H1 (cell line): ENCODE measurements at regions not wholly inside any gene's neighbourhood (a gene's known extent, or its start where the extent isn't known, plus 50 kb on each side); places are given as distances from the start of the nearest gene placed in this dataset.

Experiments used
- CTCF ChIA-PET: fragments of 300-600 bp; sonication (Branson Sonifier 250); formaldehyde crosslinking; loops from one replicate; lab custom pipeline; 2021; ENCODE audit not compliant: partially characterized antibody; lab: Charles Lee
- POLR2A ChIA-PET: fragments of 300-600 bp; sonication (Branson Sonifier 250); formaldehyde crosslinking; loops from one replicate; lab custom pipeline; 2021; ENCODE audit warnings: inconsistent platforms; ENCODE audit not compliant: partially characterized antibody; lab: Charles Lee
- DNase-seq, 2 experiments: peaks; one replicate each; pipeline versions ENCODE4 v3.0.0 to v3.0.0-alpha.2; 2010 to 2022; ENCODE audit warnings: low spot score in 2 of 2, low read depth in 1 of 2, mixed read lengths in 1 of 2
- FAIRE-seq: peaks from 2 replicates; lab custom pipeline; 2011; peaks lifted over from hg19 to GRCh38; lab: Jason Lieb, UNC
- H2AFZ ChIP-seq: 2 replicates; pipeline ENCODE4 v1.8.1; 2012; ENCODE audit warnings: low read length, inconsistent platforms
- H2AK5ac ChIP-seq: 2 replicates; pipeline ENCODE4 v1.6.1; 2013; ENCODE audit warnings: low read depth, low read length
- H2BK120ac ChIP-seq: replicated peaks from 2 replicates; pipeline ENCODE3; 2013; ENCODE audit warnings: low read depth, low read length, inconsistent platforms
- H2BK12ac ChIP-seq: 2 replicates; pipeline ENCODE4 v1.6.1; 2013; ENCODE audit warnings: low read depth, low read length
- H2BK15ac ChIP-seq: 2 replicates; pipeline ENCODE4 v1.6.1; 2013; ENCODE audit warnings: low read length
- H2BK20ac ChIP-seq: 2 replicates; pipeline ENCODE4 v1.6.1; 2013; ENCODE audit warnings: low read length
- H2BK5ac ChIP-seq: 2 replicates; pipeline ENCODE4 v1.6.1; 2013; ENCODE audit warnings: low read depth, low read length
- H3K14ac ChIP-seq: 2 replicates; pipeline ENCODE4 v1.6.1; 2013; ENCODE audit warnings: inconsistent platforms; ENCODE audit not compliant: insufficient read length
- H3K18ac ChIP-seq: 2 replicates; pipeline ENCODE4 v1.6.1; 2013; ENCODE audit warnings: low read length; ENCODE audit errors: extremely low read depth
- H3K23ac ChIP-seq: 2 replicates; pipeline ENCODE4 v1.6.1; 2013; ENCODE audit warnings: inconsistent platforms; ENCODE audit not compliant: insufficient read length
- H3K23me2 ChIP-seq: 2 replicates; pipeline ENCODE4 v1.6.1; 2013; ENCODE audit warnings: low read depth, low read length
- H3K27ac ChIP-seq: 2 replicates; pipeline ENCODE4 v1.6.1; 2011; ENCODE audit warnings: low read depth, low read length, inconsistent platforms
- H3K27me3 ChIP-seq, 4 experiments: replicated peaks in 1 of 4; 1 replicate in 1 of 4; 2 replicates in 3 of 4; pipeline versions ENCODE4 v1.6.1 to v1.8.1; 2011 to 2013; ENCODE audit warnings: low read length in 3 of 4, mild to moderate bottlenecking in 3 of 4, inconsistent platforms in 2 of 4, mixed read lengths in 2 of 4, moderate library complexity in 1 of 4; ENCODE audit not compliant: control insufficient read depth in 3 of 4, insufficient read depth in 3 of 4; ENCODE audit errors: extremely low read depth in 1 of 4
- H3K36me3 ChIP-seq, 4 experiments: 2 replicates each; pipeline versions ENCODE4 v1.6.1 to v1.8.1; 2011 to 2013; ENCODE audit warnings: mild to moderate bottlenecking in 4 of 4, low read length in 3 of 4, moderate library complexity in 2 of 4, control low read depth in 1 of 4, inconsistent platforms in 1 of 4; ENCODE audit not compliant: insufficient read depth in 4 of 4, control insufficient read depth in 2 of 4
- H3K4ac ChIP-seq: replicated peaks from 2 replicates; pipeline ENCODE3; 2013; ENCODE audit warnings: low read length, low read depth, mixed read lengths, inconsistent platforms; ENCODE audit not compliant: insufficient read length
- H3K4me1 ChIP-seq, 4 experiments: replicated peaks in 1 of 4; 1 replicate in 1 of 4; 2 replicates in 3 of 4; pipeline versions ENCODE4 v1.6.1 to v1.8.1; 2011 to 2013; ENCODE audit warnings: low read length in 3 of 4, inconsistent platforms in 2 of 4, mixed read lengths in 1 of 4; ENCODE audit not compliant: insufficient read depth in 4 of 4, control insufficient read depth in 3 of 4
- H3K4me2 ChIP-seq, 2 experiments: 2 replicates each; pipeline versions ENCODE4 v1.6.1 to v1.8.1; 2011 to 2013; ENCODE audit warnings: low read depth in 2 of 2, low read length in 2 of 2, control low read depth in 1 of 2, inconsistent platforms in 1 of 2, mild to moderate bottlenecking in 1 of 2; ENCODE audit not compliant: insufficient read depth in 1 of 2
- H3K4me3 ChIP-seq, 4 experiments: fragments of 200-600, 300-600 bp in 1 of 4; sonication (generic), shearing (Covaris generic), sonication (Bioruptor Twin) in 1 of 4; 2 replicates each; pipeline versions ENCODE4 v1.5.1 to v1.8.1; 2011 to 2016; ENCODE audit warnings: low read length in 4 of 4, low read depth in 3 of 4, control low read depth in 2 of 4, inconsistent platforms in 2 of 4, mild to moderate bottlenecking in 2 of 4, mixed read lengths in 1 of 4, moderate library complexity in 1 of 4; ENCODE audit not compliant: insufficient read depth in 2 of 4; ENCODE audit errors: extremely low read depth in 1 of 4
- H3K56ac ChIP-seq: replicated peaks from 2 replicates; pipeline ENCODE3; 2013; ENCODE audit warnings: low read depth, mild to moderate bottlenecking, mixed read lengths, low read length, inconsistent platforms; ENCODE audit not compliant: insufficient read length
- H3K79me1 ChIP-seq: 2 replicates; pipeline ENCODE4 v1.6.1; 2013; ENCODE audit warnings: low read depth, low read length, control low read depth
- H3K79me2 ChIP-seq, 2 experiments: 2 replicates each; pipeline versions ENCODE4 v1.6.1 to v1.8.1; 2012 to 2013; ENCODE audit warnings: low read length in 2 of 2, mild to moderate bottlenecking in 2 of 2, inconsistent platforms in 1 of 2; ENCODE audit not compliant: insufficient read depth in 2 of 2, control insufficient read depth in 1 of 2
- H3K9ac ChIP-seq, 4 experiments: replicated peaks in 1 of 4; 1 replicate in 1 of 4; 2 replicates in 3 of 4; pipeline versions ENCODE4 v1.6.1 to v1.8.1; 2011 to 2013; ENCODE audit warnings: low read depth in 3 of 4, low read length in 3 of 4, control low read depth in 2 of 4, mild to moderate bottlenecking in 2 of 4, moderate library complexity in 2 of 4, inconsistent platforms in 1 of 4; ENCODE audit errors: extremely low read depth in 1 of 4
- H3K9me3 ChIP-seq, 2 experiments: 2 replicates each; pipeline versions ENCODE4 v1.6.1 to v1.8.1; 2012 to 2013; ENCODE audit warnings: mild to moderate bottlenecking in 2 of 2, moderate library complexity in 2 of 2, control low read depth in 1 of 2, inconsistent platforms in 1 of 2, low read depth in 1 of 2, low read length in 1 of 2, mixed read lengths in 1 of 2; ENCODE audit not compliant: insufficient read depth in 2 of 2
- H4K20me1 ChIP-seq, 2 experiments: replicated peaks in 1 of 2; 2 replicates each; pipeline versions ENCODE3 to v1.8.1; 2011 to 2013; ENCODE audit warnings: inconsistent platforms in 2 of 2, low read length in 2 of 2, mild to moderate bottlenecking in 1 of 2; ENCODE audit not compliant: insufficient read depth in 2 of 2, control insufficient read depth in 1 of 2
- H4K5ac ChIP-seq: 2 replicates; pipeline ENCODE4 v1.6.1; 2013; ENCODE audit warnings: low read length, low read depth, mixed read lengths, inconsistent platforms; ENCODE audit not compliant: insufficient read length
- H4K8ac ChIP-seq: 2 replicates; pipeline ENCODE4 v1.8.0; 2013; ENCODE audit warnings: mild to moderate bottlenecking, moderate library complexity, low read length, inconsistent platforms; ENCODE audit not compliant: insufficient read depth; ENCODE audit errors: extremely low read depth
- H4K91ac ChIP-seq: replicated peaks from 2 replicates; pipeline ENCODE3; 2013; ENCODE audit warnings: low read length, mixed read lengths, inconsistent platforms; ENCODE audit not compliant: insufficient read length
- ATF2 ChIP-seq: IDR thresholded peaks from 2 replicates; pipeline ENCODE4 v1.6.1; 2012; ENCODE audit warnings: low read length, inconsistent platforms
- CTBP2 ChIP-seq: IDR thresholded peaks from 2 replicates; pipeline ENCODE4 v1.7.0; 2011; ENCODE audit warnings: borderline replicate concordance, mild to moderate bottlenecking, moderate library complexity, mixed read lengths, low read length; ENCODE audit not compliant: insufficient read depth, insufficient read length
- HDAC2 ChIP-seq, 2 experiments: fragments of 300-600 bp in 1 of 2; sonication (generic) in 1 of 2; IDR thresholded peaks; 2 replicates each; pipeline ENCODE4 v1.6.1; 2011 to 2012; ENCODE audit warnings: low read depth in 2 of 2, low read length in 2 of 2, mild to moderate bottlenecking in 2 of 2, moderate library complexity in 2 of 2, borderline replicate concordance in 1 of 2, inconsistent platforms in 1 of 2
- HDAC6 ChIP-seq: IDR thresholded peaks from one replicate; pipeline ENCODE4 v1.7.1; 2012; ENCODE audit warnings: low read depth, mild to moderate bottlenecking, inconsistent platforms, low read length, moderate library complexity
- JUN ChIP-seq: IDR thresholded peaks from 2 replicates; pipeline ENCODE4 v1.6.1; 2011; ENCODE audit warnings: low read depth, mild to moderate bottlenecking, improper control_type of control experiment, low read length
- MAFK ChIP-seq: IDR thresholded peaks from 2 replicates; pipeline ENCODE4 v1.6.1; 2012; ENCODE audit warnings: low read depth, mild to moderate bottlenecking, improper control_type of control experiment, low read length
- NRF1 ChIP-seq: IDR thresholded peaks from 2 replicates; pipeline ENCODE4 v1.6.1; 2011; ENCODE audit warnings: mild to moderate bottlenecking, low read depth, low read length, improper control_type of control experiment
- SP2 ChIP-seq: IDR thresholded peaks from 2 replicates; pipeline ENCODE4 v1.6.1; 2012; ENCODE audit warnings: mild to moderate bottlenecking, low read length, inconsistent platforms
- USF2 ChIP-seq: IDR thresholded peaks from 2 replicates; pipeline ENCODE4 v1.6.1; 2011; ENCODE audit warnings: low read length, improper control_type of control experiment
- whole genome bisulfite sequencing, 2 experiments: shearing (Covaris generic) in 1 of 2; methylation state at CpG; one replicate each; pipeline versions ENCODE4 v1.1.6 to v1.1.7; 2013 to 2015; ENCODE audit warnings: low lambda C conversion rate in 2 of 2, mixed read lengths in 2 of 2, inconsistent platforms in 1 of 2, low coverage in 1 of 2, missing lambda C conversion rate in 1 of 2; ENCODE audit not compliant: insufficient replicate concordance in 2 of 2, insufficient coverage in 1 of 2, insufficient read length in 1 of 2; ENCODE audit errors: extremely low coverage in 1 of 2, missing lambda C conversion rate in 1 of 2; 5-methylcytosine and 5-hydroxymethylcytosine counted together

GRCh38 chr4:96317891-96318290 is 478.0 kb downstream of the PDHA2 start:
- no peaks in the 10 kb centered on the region for H3K36me3 ChIP-seq
- no peaks in the 10 kb centered on the region for H3K79me1 ChIP-seq
- no peak overlapping the region for H3K4ac ChIP-seq
- no peaks in the 10 kb centered on the region for H3K4me1 ChIP-seq
- no peak overlapping the region for H4K91ac ChIP-seq
- H4K8ac ChIP-seq: no peak overlapping the region
- CTCF ChIA-PET: interaction anchor here (0.9 kb wide), 1 partner anchor 87 kb away, joined by 3 read pairs; no protein-coding TSS in a partner anchor
- no peak overlapping the region for H3K18ac ChIP-seq
- no peak overlapping the region for H2BK15ac ChIP-seq
- no peaks in the 10 kb centered on the region for H4K20me1 ChIP-seq
- H2AK5ac ChIP-seq: no peak overlapping the region
- H2BK120ac ChIP-seq: no peak overlapping the region
- H3K4me2 ChIP-seq: no peak overlapping the region
- H3K27ac ChIP-seq: no peak overlapping the region
- FAIRE-seq (no peak), DNase-seq (no peak)
- no peak overlapping the region for H3K14ac ChIP-seq
- H3K9me3 ChIP-seq: no peaks in the 10 kb centered on the region
- no peak overlapping the region for H4K5ac ChIP-seq
- H3K23me2 ChIP-seq: no peaks in the 10 kb centered on the region
- no peak overlapping the region for H3K4me3 ChIP-seq
- H3K23ac ChIP-seq: no peak overlapping the region
- H3K27me3 ChIP-seq: no peaks in the 10 kb centered on the region
- no peak overlapping the region for H2BK12ac ChIP-seq
- 94% methylated on average over 6 of the region's 6 CpGs; no CpG with 5 or more reads in 1 of the 2 experiments for WGBS, 2 experiments
- H3K79me2 ChIP-seq: no peaks in the 10 kb centered on the region
- H2BK20ac ChIP-seq: no peak overlapping the region
- TF ChIP-seq CTBP2 (no peak), USF2 (no peak), ATF2 (no peak), JUN (no peak), MAFK (no peak), HDAC6 (no peak), HDAC2 (IDR thresholded peaks at IDR 0.05; ENCODE audit: borderline replicate concordance in 1 of 2, low read depth in 2 of 2, low read length in 2 of 2) (no peak), NRF1 (no peak), SP2 (no peak)
- no peak overlapping the region for H3K56ac ChIP-seq
- H3K9ac ChIP-seq: no peak overlapping the region
- H2AFZ ChIP-seq: no peak overlapping the region
- no peak overlapping the region for H2BK5ac ChIP-seq
- POLR2A ChIA-PET: no interaction called here
